ENCODE measurements at regions not wholly inside any gene's neighbourhood (a gene's known extent, or its start where the extent isn't known, plus 50 kb on each side); places are given as distances from the start of the nearest gene placed in this dataset.
"Not testable (repeated sequence)": the region's sequence is repeated elsewhere in the genome, so short reads cannot be mapped to it uniquely, and the experiment has no call there.

DNA sequence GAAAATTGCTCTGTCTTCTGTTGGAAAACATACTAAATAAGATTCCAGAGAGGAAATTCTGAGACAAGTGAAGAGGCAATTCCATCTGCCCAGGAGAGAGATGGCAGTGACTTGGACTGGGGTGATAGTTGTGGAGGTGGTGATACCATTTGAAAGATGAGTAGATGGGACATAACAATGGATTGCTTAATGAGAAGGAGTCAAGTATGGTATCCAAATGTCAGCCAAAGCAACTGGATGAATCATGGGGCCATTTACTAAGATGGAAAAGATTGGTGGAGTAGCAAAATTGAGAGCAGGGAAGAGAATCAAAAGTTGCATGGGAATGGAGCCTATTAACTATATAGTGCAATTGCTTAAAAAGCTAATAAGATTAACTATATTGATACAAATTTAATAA, 222.1 kb downstream of the ETAA1 start:
- no peak overlapping the region for H3K4me3 ChIP-seq (replicated peaks in 1 of 3; ENCODE audit: insufficient read depth in 1 of 3, low read depth in 2 of 3, low read length in 3 of 3)
- no peaks in the 10 kb centered on the region for H3K27me3 ChIP-seq (ENCODE audit: control insufficient read depth in 1 of 2, insufficient read depth in 2 of 2, low read length in 2 of 2)
- peaks cover 9% of the 10 kb centered on the region; the same call in 1 of the 2 replicates for H3K9me3 ChIP-seq (ENCODE audit: low read length)
- ATAC-seq (no peak), FAIRE-seq (no peak), DNase-seq (ENCODE audit: low spot score) (no peak)
- H3K27ac ChIP-seq (ENCODE audit: extremely low read length, insufficient read depth, low read length): no peak overlapping the region
- no peaks in the 10 kb centered on the region for H3K79me2 ChIP-seq (ENCODE audit: insufficient read depth, low read length)
- no peak overlapping the region for H3K9ac ChIP-seq (ENCODE audit: insufficient read depth, low read depth, low read length)
- in situ Hi-C loops (cut with HindIII; ENCODE audit: extremely low pct_ligation_motif_present, low pct_unique_long_range_greater_than_20kb) (no loop called here), intact Hi-C loops (cut with micrococcal nuclease; ENCODE audit: unreplicated experiment) (no loop called here)
- TF ChIP-seq, protein P1, sequence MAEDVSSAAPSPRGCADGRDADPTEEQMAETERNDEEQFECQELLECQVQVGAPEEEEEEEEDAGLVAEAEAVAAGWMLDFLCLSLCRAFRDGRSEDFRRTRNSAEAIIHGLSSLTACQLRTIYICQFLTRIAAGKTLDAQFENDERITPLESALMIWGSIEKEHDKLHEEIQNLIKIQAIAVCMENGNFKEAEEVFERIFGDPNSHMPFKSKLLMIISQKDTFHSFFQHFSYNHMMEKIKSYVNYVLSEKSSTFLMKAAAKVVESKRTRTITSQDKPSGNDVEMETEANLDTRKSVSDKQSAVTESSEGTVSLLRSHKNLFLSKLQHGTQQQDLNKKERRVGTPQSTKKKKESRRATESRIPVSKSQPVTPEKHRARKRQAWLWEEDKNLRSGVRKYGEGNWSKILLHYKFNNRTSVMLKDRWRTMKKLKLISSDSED (CRISPR knock-in tag; IDR thresholded peaks at IDR 0.05): no peak
- TF ChIP-seq, protein P2, sequence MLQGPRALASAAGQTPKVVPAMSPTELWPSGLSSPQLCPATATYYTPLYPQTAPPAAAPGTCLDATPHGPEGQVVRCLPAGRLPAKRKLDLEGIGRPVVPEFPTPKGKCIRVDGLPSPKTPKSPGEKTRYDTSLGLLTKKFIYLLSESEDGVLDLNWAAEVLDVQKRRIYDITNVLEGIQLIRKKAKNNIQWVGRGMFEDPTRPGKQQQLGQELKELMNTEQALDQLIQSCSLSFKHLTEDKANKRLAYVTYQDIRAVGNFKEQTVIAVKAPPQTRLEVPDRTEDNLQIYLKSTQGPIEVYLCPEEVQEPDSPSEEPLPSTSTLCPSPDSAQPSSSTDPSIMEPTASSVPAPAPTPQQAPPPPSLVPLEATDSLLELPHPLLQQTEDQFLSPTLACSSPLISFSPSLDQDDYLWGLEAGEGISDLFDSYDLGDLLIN (CRISPR knock-in tag; IDR thresholded peaks at IDR 0.05; ENCODE audit: borderline replicate concordance): no peak
- TF ChIP-seq GABPA (IDR thresholded peaks at IDR 0.05; ENCODE audit: low read depth, low read length) (no peak), GABPA (CRISPR knock-in tag; IDR thresholded peaks at IDR 0.05; ENCODE audit: low read depth) (no peak), NFYC (CRISPR knock-in tag; IDR thresholded peaks at IDR 0.05) (no peak), TEAD2 (CRISPR knock-in tag; IDR thresholded peaks at IDR 0.05) (no peak), FOXK2 (IDR thresholded peaks at IDR 0.05) (no peak), ARNT2 (CRISPR knock-in tag; IDR thresholded peaks at IDR 0.05; ENCODE audit: low read depth) (no peak), ZSCAN30 (CRISPR knock-in tag; IDR thresholded peaks at IDR 0.05) (no peak), CEBPG (CRISPR knock-in tag; IDR thresholded peaks at IDR 0.05) (no peak), ZNF251 (CRISPR knock-in tag; IDR thresholded peaks at IDR 0.05) (no peak), KAT7 (CRISPR knock-in tag; IDR thresholded peaks at IDR 0.05; ENCODE audit: borderline replicate concordance) (no peak), ZNF562 (CRISPR knock-in tag; IDR thresholded peaks at IDR 0.05; ENCODE audit: borderline replicate concordance) (no peak), HNRNPL (IDR thresholded peaks at IDR 0.05; ENCODE audit: low read depth, low read length) (no peak), ZNF629 (CRISPR knock-in tag; conservative IDR thresholded peaks at IDR 0.05) (no peak)
- TF ChIP-seq, protein P3, sequence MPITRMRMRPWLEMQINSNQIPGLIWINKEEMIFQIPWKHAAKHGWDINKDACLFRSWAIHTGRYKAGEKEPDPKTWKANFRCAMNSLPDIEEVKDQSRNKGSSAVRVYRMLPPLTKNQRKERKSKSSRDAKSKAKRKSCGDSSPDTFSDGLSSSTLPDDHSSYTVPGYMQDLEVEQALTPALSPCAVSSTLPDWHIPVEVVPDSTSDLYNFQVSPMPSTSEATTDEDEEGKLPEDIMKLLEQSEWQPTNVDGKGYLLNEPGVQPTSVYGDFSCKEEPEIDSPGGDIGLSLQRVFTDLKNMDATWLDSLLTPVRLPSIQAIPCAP (CRISPR knock-in tag; IDR thresholded peaks at IDR 0.05; ENCODE audit: low read depth): no peak
- ChIA-PET POLR2A (no interaction called here), CTCF (ENCODE audit: low intra/inter-chr PET ratio, low total read pairs) (no interaction called here)
- H3K4me1 ChIP-seq (ENCODE audit: insufficient read depth, low read length): no peaks in the 10 kb centered on the region
- no TSS peak for BruUV-seq (replicated peaks)
- H3K36me3 ChIP-seq (replicated peaks in 1 of 2; ENCODE audit: control insufficient read depth in 1 of 2, insufficient read depth in 2 of 2, low read length in 2 of 2): no peaks in the 10 kb centered on the region
- H4K20me1 ChIP-seq (ENCODE audit: insufficient read depth, low read length): no peaks in the 10 kb centered on the region
- H3K4me2 ChIP-seq (ENCODE audit: low read depth, low read length): no peak overlapping the region
- no peak overlapping the region for H2AFZ ChIP-seq (ENCODE audit: low read length)

DNA sequence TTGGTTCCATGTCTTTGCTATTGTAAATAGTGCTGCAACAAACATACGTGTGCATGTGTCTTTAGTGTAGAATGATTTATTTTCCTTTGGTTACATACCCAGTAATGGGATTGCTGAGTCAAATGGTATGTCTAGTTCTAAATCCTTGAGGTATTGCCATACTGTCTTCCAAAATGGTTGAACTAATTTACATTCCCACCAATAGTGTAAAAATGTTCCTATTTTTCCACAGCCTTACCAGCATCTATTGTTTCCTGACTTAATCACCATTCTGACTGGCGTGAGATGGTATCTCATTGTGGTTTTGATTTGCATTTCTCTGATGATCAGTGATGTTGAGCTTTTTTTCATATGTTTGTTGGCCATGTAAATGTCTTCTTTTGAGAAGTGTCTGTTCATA, 226.6 kb downstream of the ETAA1 start:
- 59% methylated on average over 2 of the region's 2 CpGs for WGBS (ENCODE audit: low lambda C conversion rate)
- H3K4me1 ChIP-seq (ENCODE audit: insufficient read depth, low read length); POLR2A ChIA-PET; ATAC-seq; H3K27ac ChIP-seq (ENCODE audit: extremely low read length, insufficient read depth, low read length); BruUV-seq (replicated peaks); CTCF ChIA-PET (ENCODE audit: low intra/inter-chr PET ratio, low total read pairs); H3K9ac ChIP-seq (ENCODE audit: insufficient read depth, low read depth, low read length); in situ Hi-C loops (cut with HindIII; ENCODE audit: extremely low pct_ligation_motif_present, low pct_unique_long_range_greater_than_20kb); H3K79me2 ChIP-seq (ENCODE audit: insufficient read depth, low read length); H4K20me1 ChIP-seq (ENCODE audit: insufficient read depth, low read length); H3K36me3 ChIP-seq (replicated peaks in 1 of 2; ENCODE audit: control insufficient read depth in 1 of 2, insufficient read depth in 2 of 2, low read length in 2 of 2); FAIRE-seq; intact Hi-C loops (cut with micrococcal nuclease; ENCODE audit: unreplicated experiment); DNase-seq (ENCODE audit: low spot score); H2AFZ ChIP-seq (ENCODE audit: low read length); H3K9me3 ChIP-seq (ENCODE audit: low read length); H3K27me3 ChIP-seq (ENCODE audit: control insufficient read depth in 1 of 2, insufficient read depth in 2 of 2, low read length in 2 of 2); H3K4me2 ChIP-seq (ENCODE audit: low read depth, low read length); H3K4me3 ChIP-seq (replicated peaks in 1 of 3; ENCODE audit: insufficient read depth in 1 of 3, low read depth in 2 of 3, low read length in 3 of 3): not testable (repeated sequence)
